Endodermal cell (in vitro differentiated cells): ENCODE measurements at regions not wholly inside any gene's neighbourhood (a gene's known extent, or its start where the extent isn't known, plus 50 kb on each side); places are given as distances from the start of the nearest gene placed in this dataset.

Experiments used
- DNase-seq: peaks from one replicate; pipeline ENCODE4 v3.0.0-alpha.2; 2017
- H3K27ac ChIP-seq: 2 replicates; pipeline ENCODE4 v1.5.1; 2013; ENCODE audit warnings: mild to moderate bottlenecking, low read depth, low read length, moderate library complexity
- H3K27me3 ChIP-seq: 2 replicates; pipeline ENCODE4 v1.6.1; 2013; ENCODE audit warnings: mild to moderate bottlenecking, low read length, moderate library complexity; ENCODE audit not compliant: insufficient read depth, control insufficient read depth, poor library complexity, severe bottlenecking
- H3K36me3 ChIP-seq: 2 replicates; pipeline ENCODE4 v1.7.0; 2013; ENCODE audit warnings: mild to moderate bottlenecking, low read length, moderate library complexity; ENCODE audit not compliant: control insufficient read depth, insufficient read depth
- H3K4me1 ChIP-seq: one replicate; pipeline ENCODE4 v1.7.0; 2013; ENCODE audit warnings: low read length; ENCODE audit not compliant: control insufficient read depth, insufficient read depth
- H3K4me3 ChIP-seq: 2 replicates; pipeline ENCODE4 v1.5.1; 2013; ENCODE audit warnings: mild to moderate bottlenecking, low read length, moderate library complexity
- H3K9ac ChIP-seq: 2 replicates; pipeline ENCODE4 v1.6.1; 2013; ENCODE audit warnings: mild to moderate bottlenecking, low read length, moderate library complexity; ENCODE audit not compliant: poor library complexity, severe bottlenecking; ENCODE audit errors: extremely low read depth
- H3K9me3 ChIP-seq: 2 replicates; pipeline ENCODE4 v1.6.1; 2013; ENCODE audit warnings: mild to moderate bottlenecking, low read length, moderate library complexity; ENCODE audit not compliant: control insufficient read depth
- H3K27ac Mint-ChIP-seq: 2 replicates; pipeline ENCODE4 v1.8.0; 2020; ENCODE audit warnings: mixed read lengths
- H3K27me3 Mint-ChIP-seq: 2 replicates; pipeline ENCODE4 v1.8.0; 2021; ENCODE audit warnings: mild to moderate bottlenecking, mixed read lengths; ENCODE audit not compliant: insufficient read depth
- H3K36me3 Mint-ChIP-seq: 2 replicates; pipeline ENCODE4 v1.8.0; 2020; ENCODE audit warnings: low read depth, mixed read lengths
- H3K4me1 Mint-ChIP-seq: 2 replicates; pipeline ENCODE4 v1.8.0; 2020; ENCODE audit warnings: mixed read lengths
- H3K4me3 Mint-ChIP-seq: 2 replicates; pipeline ENCODE4 v1.8.0; 2020; ENCODE audit warnings: mild to moderate bottlenecking, moderate library complexity, mixed read lengths
- H3K9me3 Mint-ChIP-seq: 2 replicates; pipeline ENCODE4 v1.8.0; 2020; ENCODE audit warnings: mild to moderate bottlenecking, mixed read lengths
- CTCF ChIP-seq: fragments of 200-600 bp; sonication (generic); conservative IDR thresholded peaks from 2 replicates; pipeline ENCODE4 v1.5.0; 2021; ENCODE audit warnings: antibody characterized with exemption, mild to moderate bottlenecking
- WGBS, 2 experiments: methylation state at CpG; one replicate each; pipeline versions ENCODE4 v1.1.5 to v1.1.7; 2013; ENCODE audit warnings: missing lambda C conversion rate in 2 of 2, mixed read lengths in 1 of 2; ENCODE audit not compliant: insufficient coverage in 1 of 2, insufficient read length in 1 of 2; 5-methylcytosine and 5-hydroxymethylcytosine counted together

GRCh38 chr9:108311745-108312144 is 544.0 kb downstream of the ACTL7B start:
- Histone ChIP-seq H3K4me3 (no peak overlapping the region), H3K27me3 (no peaks in the 10 kb centered on the region), H3K4me1 (no peaks in the 10 kb centered on the region), H3K9me3 (peaks cover 2% of the 10 kb centered on the region), H3K36me3 (no peaks in the 10 kb centered on the region), H3K9ac (no peak overlapping the region), H3K27ac (no peak overlapping the region)
- Mint-ChIP-seq H3K4me1 (peaks cover 6% of the 10 kb centered on the region), H3K9me3 (peaks cover 11% of the 10 kb centered on the region), H3K36me3 (peaks cover 4% of the 10 kb centered on the region), H3K4me3 (no peak overlapping the region), H3K27me3 (peaks cover 3% of the 10 kb centered on the region), H3K27ac (no peak overlapping the region)
- DNase-seq: no peak
- 93 to 94% methylated on average over 2 to 3 of the region's 3 CpGs for WGBS, 2 experiments
- TF ChIP-seq CTCF: no peak

- no peaks in the 10 kb centered on the region for H3K9me3 ChIP-seq
- Mint-ChIP-seq H3K9me3 (no peaks in the 10 kb centered on the region), H3K4me3 (no peak overlapping the region), H3K27ac (no peak overlapping the region), H3K36me3 (no peaks in the 10 kb centered on the region), H3K27me3 (peaks cover 3% of the 10 kb centered on the region), H3K4me1 (peaks cover 6% of the 10 kb centered on the region)
- H3K36me3 ChIP-seq: no peaks in the 10 kb centered on the region
- no peak overlapping the region for H3K4me3 ChIP-seq
- H3K4me1 ChIP-seq: no peaks in the 10 kb centered on the region
- no peak overlapping the region for H3K27ac ChIP-seq
- no peaks in the 10 kb centered on the region for H3K27me3 ChIP-seq
- TF ChIP-seq CTCF: no peak
- 89 to 97% methylated on average over 3 of the region's 3 CpGs for WGBS, 2 experiments
- DNase-seq: no peak
- H3K9ac ChIP-seq: no peak overlapping the region
Measured at GRCh38 chr9:108310202-108310601, 545.6 kb downstream of the ACTL7B start.

GRCh38 chr9:108300306-108301287 is 555.2 kb downstream of the ACTL7B start:
- H3K27me3 ChIP-seq: no peaks in the 10 kb centered on the region
- Mint-ChIP-seq H3K36me3 (no peaks in the 10 kb centered on the region), H3K27ac (no peak overlapping the region), H3K9me3 (peaks cover 6% of the 10 kb centered on the region), H3K4me3 (no peak overlapping the region), H3K27me3 (no peaks in the 10 kb centered on the region), H3K4me1 (peaks cover 12% of the 10 kb centered on the region)
- no peak overlapping the region for H3K27ac ChIP-seq
- WGBS, 2 experiments: 87 to 97% methylated on average over 8 to 9 of the region's 9 CpGs
- H3K4me3 ChIP-seq: no peak overlapping the region
- no peak for TF ChIP-seq CTCF
- DNase-seq: no peak
- H3K9ac ChIP-seq: no peak overlapping the region
- H3K4me1 ChIP-seq: no peaks in the 10 kb centered on the region
- H3K9me3 ChIP-seq: peaks cover 6% of the 10 kb centered on the region
- H3K36me3 ChIP-seq: no peaks in the 10 kb centered on the region
